Mucosa of rectum (tissue), 2 donors: ENCODE measurements at regions not wholly inside any gene's neighbourhood (a gene's known extent, or its start where the extent isn't known, plus 50 kb on each side); places are given as distances from the start of the nearest gene placed in this dataset.

Source experiments
- H3K27ac ChIP-seq, 2 donors: one replicate each; pipeline ENCODE4 v1.7.0; 2013; ENCODE audit warnings: inconsistent platforms in 2 of 2, low read depth in 2 of 2, low read length in 2 of 2
- H3K27me3 ChIP-seq, 2 donors: one replicate each; pipeline ENCODE4 v1.7.0; 2013; ENCODE audit warnings: low read length in 2 of 2; ENCODE audit not compliant: control insufficient read depth in 2 of 2, insufficient read depth in 2 of 2
- H3K36me3 ChIP-seq, 2 donors: one replicate each; pipeline ENCODE4 v1.7.0; 2013; ENCODE audit warnings: low read length in 2 of 2; ENCODE audit not compliant: control insufficient read depth in 2 of 2, insufficient read depth in 2 of 2
- H3K4me1 ChIP-seq, 2 donors: one replicate each; pipeline ENCODE4 v1.7.0; 2013; ENCODE audit warnings: low read length in 2 of 2, mild to moderate bottlenecking in 1 of 2; ENCODE audit not compliant: control insufficient read depth in 2 of 2, insufficient read depth in 2 of 2
- H3K4me3 ChIP-seq, 2 donors: one replicate each; pipeline ENCODE4 v1.7.0; 2013; ENCODE audit warnings: low read length in 2 of 2
- H3K9ac ChIP-seq, 2 donors: one replicate each; pipeline ENCODE4 v1.7.0; 2013; ENCODE audit warnings: low read length in 2 of 2, low read depth in 1 of 2, mild to moderate bottlenecking in 1 of 2
- H3K9me3 ChIP-seq, 2 donors: one replicate each; pipeline ENCODE4 v1.7.0; 2013; ENCODE audit warnings: low read length in 2 of 2; ENCODE audit not compliant: control insufficient read depth in 2 of 2
- donor health status: healthy.
- donor health status: Normal muscosa, but diverticular disease.

GRCh38 chr5:58133631-58134296, 326.1 kb downstream of the PLK2 start:
- peak overlapping the region in 1 of 2 donors; percentile 19 for H3K27ac ChIP-seq
- H3K9ac ChIP-seq: no peak overlapping the region
- no peaks in the 10 kb centered on the region for H3K36me3 ChIP-seq
- no peaks in the 10 kb centered on the region for H3K9me3 ChIP-seq
- no peak overlapping the region for H3K4me3 ChIP-seq
- H3K27me3 ChIP-seq: no peaks in the 10 kb centered on the region
- peaks cover 0 to 10% of the 10 kb centered on the region in 2 donors for H3K4me1 ChIP-seq

GRCh38 chr5:58133216-58133615, 326.7 kb downstream of the PLK2 start:
- Histone ChIP-seq H3K9me3 (no peaks in the 10 kb centered on the region), H3K27me3 (no peaks in the 10 kb centered on the region), H3K9ac (no peak overlapping the region), H3K4me1 (peaks cover 0 to 10% of the 10 kb centered on the region in 2 donors), H3K27ac (peak overlapping the region in 1 of 2 donors; percentile 19), H3K4me3 (no peak overlapping the region), H3K36me3 (no peaks in the 10 kb centered on the region)

- Histone ChIP-seq H3K27ac (no peak overlapping the region), H3K4me1 (no peaks in the 10 kb centered on the region), H3K9ac (no peak overlapping the region), H3K36me3 (no peaks in the 10 kb centered on the region), H3K27me3 (no peaks in the 10 kb centered on the region), H3K9me3 (no peaks in the 10 kb centered on the region), H3K4me3 (no peak overlapping the region)
Measured at GRCh38 chr5:58127255-58128220, 332.3 kb downstream of the PLK2 start.

GRCh38 chr5:58123501-58123900, 336.4 kb downstream of the PLK2 start:
- H3K4me1 ChIP-seq: no peaks in the 10 kb centered on the region
- no peaks in the 10 kb centered on the region for H3K36me3 ChIP-seq
- no peak overlapping the region for H3K4me3 ChIP-seq
- H3K27me3 ChIP-seq: no peaks in the 10 kb centered on the region
- no peaks in the 10 kb centered on the region for H3K9me3 ChIP-seq
- H3K27ac ChIP-seq: no peak overlapping the region
- no peak overlapping the region for H3K9ac ChIP-seq

GRCh38 chr5:58122848-58123392, 337.0 kb downstream of the PLK2 start:
- no peak overlapping the region for H3K27ac ChIP-seq
- H3K36me3 ChIP-seq: no peaks in the 10 kb centered on the region
- H3K9ac ChIP-seq: no peak overlapping the region
- H3K4me3 ChIP-seq: no peak overlapping the region
- H3K9me3 ChIP-seq: no peaks in the 10 kb centered on the region
- no peaks in the 10 kb centered on the region for H3K27me3 ChIP-seq
- H3K4me1 ChIP-seq: no peaks in the 10 kb centered on the region

- H3K27ac ChIP-seq: no peak overlapping the region
- no peak overlapping the region for H3K9ac ChIP-seq
- H3K4me1 ChIP-seq: no peaks in the 10 kb centered on the region
- no peaks in the 10 kb centered on the region for H3K27me3 ChIP-seq
- no peak overlapping the region for H3K4me3 ChIP-seq
- no peaks in the 10 kb centered on the region for H3K36me3 ChIP-seq
- no peaks in the 10 kb centered on the region for H3K9me3 ChIP-seq
Measured at GRCh38 chr5:58122157-58122556, 337.7 kb downstream of the PLK2 start.

- no peaks in the 10 kb centered on the region for H3K36me3 ChIP-seq
- no peak overlapping the region for H3K27ac ChIP-seq
- no peaks in the 10 kb centered on the region for H3K27me3 ChIP-seq
- H3K9me3 ChIP-seq: no peaks in the 10 kb centered on the region
- no peaks in the 10 kb centered on the region for H3K4me1 ChIP-seq
- H3K4me3 ChIP-seq: no peak overlapping the region
- no peak overlapping the region for H3K9ac ChIP-seq
Measured at GRCh38 chr5:58121391-58121790, 338.5 kb downstream of the PLK2 start.

GRCh38 chr5:58117542-58117941, 342.3 kb downstream of the PLK2 start:
- H3K36me3 ChIP-seq: no peaks in the 10 kb centered on the region
- H3K4me3 ChIP-seq: no peak overlapping the region
- no peaks in the 10 kb centered on the region for H3K27me3 ChIP-seq
- no peaks in the 10 kb centered on the region for H3K9me3 ChIP-seq
- H3K4me1 ChIP-seq: no peaks in the 10 kb centered on the region
- H3K9ac ChIP-seq: no peak overlapping the region
- H3K27ac ChIP-seq: no peak overlapping the region

- no peaks in the 10 kb centered on the region for H3K4me1 ChIP-seq
- no peaks in the 10 kb centered on the region for H3K27me3 ChIP-seq
- H3K9me3 ChIP-seq: no peaks in the 10 kb centered on the region
- no peak overlapping the region for H3K4me3 ChIP-seq
- H3K27ac ChIP-seq: no peak overlapping the region
- H3K36me3 ChIP-seq: no peaks in the 10 kb centered on the region
- no peak overlapping the region for H3K9ac ChIP-seq
Measured at GRCh38 chr5:58116346-58116745, 343.5 kb downstream of the PLK2 start.

- no peaks in the 10 kb centered on the region for H3K27me3 ChIP-seq
- no peaks in the 10 kb centered on the region for H3K9me3 ChIP-seq
- H3K27ac ChIP-seq: no peak overlapping the region
- H3K9ac ChIP-seq: no peak overlapping the region
- no peak overlapping the region for H3K4me3 ChIP-seq
- no peaks in the 10 kb centered on the region for H3K36me3 ChIP-seq
- H3K4me1 ChIP-seq: no peaks in the 10 kb centered on the region
Measured at GRCh38 chr5:58115811-58116210, 344.1 kb downstream of the PLK2 start.
